HepG2 (cell line): ENCODE measurements at regions not wholly inside any gene's neighbourhood (a gene's known extent, or its start where the extent isn't known, plus 50 kb on each side); places are given as distances from the start of the nearest gene placed in this dataset.

Source experiments
- CHD4 ChIP-seq: fragments of 200-600 bp; sonication (generic); IDR thresholded peaks from 2 replicates; pipeline ENCODE4 v1.7.0; 2017; ENCODE audit warnings: mild to moderate bottlenecking, low read length, borderline replicate concordance
- DR1 ChIP-seq: sonication (generic); formaldehyde crosslinking; IDR thresholded peaks from 2 replicates; pipeline ENCODE4 v1.8.0; 2021; ENCODE audit warnings: mild to moderate bottlenecking, missing genetic modification reagents, inconsistent platforms
- GTF2F1 ChIP-seq: fragments of 150-350 bp; IDR thresholded peaks from 2 replicates; pipeline ENCODE4 v1.6.1; 2014; ENCODE audit warnings: low read length
- MLLT10 ChIP-seq: sonication (generic); formaldehyde crosslinking; IDR thresholded peaks from 2 replicates; pipeline ENCODE4 v1.4.0; 2020; ENCODE audit warnings: missing genetic modification reagents
- POLR2G ChIP-seq: fragments of 200-400 bp; formaldehyde crosslinking; IDR thresholded peaks from 2 replicates; pipeline ENCODE4 v1.6.1; 2018; ENCODE audit warnings: mild to moderate bottlenecking, low read depth, low read length, moderate library complexity
- USF2 ChIP-seq, 2 experiments: sonication (generic) in 1 of 2; formaldehyde crosslinking in 1 of 2; IDR thresholded peaks; 2 replicates each; pipeline versions ENCODE4 v1.5.1 to v1.6.1; 2011 to 2020; ENCODE audit warnings: borderline replicate concordance in 1 of 2, low read depth in 1 of 2, low read length in 1 of 2, mild to moderate bottlenecking in 1 of 2, missing genetic modification reagents in 1 of 2, moderate library complexity in 1 of 2
- YY1 ChIP-seq: IDR thresholded peaks from 2 replicates; pipeline ENCODE4 v1.6.1; 2011; ENCODE audit warnings: low read length, low read depth, moderate library complexity, mild to moderate bottlenecking; ENCODE audit not compliant: insufficient read depth, insufficient replicate concordance
- ZKSCAN1 ChIP-seq: fragments of 150-350 bp; IDR thresholded peaks from 2 replicates; pipeline ENCODE4 v1.6.1; 2014; ENCODE audit warnings: low read length
- ZNF10 ChIP-seq: sonication (generic); formaldehyde crosslinking; IDR thresholded peaks from 2 replicates; pipeline ENCODE4 v1.4.0; 2020; ENCODE audit warnings: mild to moderate bottlenecking, low read depth, missing genetic modification reagents, borderline replicate concordance
- ZNF235 ChIP-seq: sonication (generic); formaldehyde crosslinking; IDR thresholded peaks from 2 replicates; pipeline ENCODE4 v1.8.1; 2023; ENCODE audit warnings: mild to moderate bottlenecking, missing genetic modification reagents, borderline replicate concordance
- ZNF253 ChIP-seq: sonication (generic); formaldehyde crosslinking; IDR thresholded peaks from 2 replicates; pipeline ENCODE4 v1.8.0; 2022; ENCODE audit warnings: mild to moderate bottlenecking, missing genetic modification reagents, borderline replicate concordance
- ZNF318 ChIP-seq: sonication (generic); formaldehyde crosslinking; IDR thresholded peaks from 2 replicates; pipeline ENCODE4 v1.4.0; 2020; ENCODE audit warnings: mild to moderate bottlenecking, missing genetic modification reagents
- ZNF501 ChIP-seq: sonication (generic); formaldehyde crosslinking; IDR thresholded peaks from 2 replicates; pipeline ENCODE4 v1.5.1; 2020; ENCODE audit warnings: mild to moderate bottlenecking, moderate library complexity, missing genetic modification reagents
- ZNF513 ChIP-seq: sonication (generic); formaldehyde crosslinking; conservative IDR thresholded peaks from 2 replicates; pipeline ENCODE4 v1.5.0; 2020; ENCODE audit warnings: missing genetic modification reagents
- ZNF570 ChIP-seq: sonication (generic); formaldehyde crosslinking; IDR thresholded peaks from 2 replicates; pipeline ENCODE4 v1.4.0; 2020; ENCODE audit warnings: mild to moderate bottlenecking, missing genetic modification reagents, borderline replicate concordance
- ZNF652 ChIP-seq: IDR thresholded peaks from 2 replicates; pipeline ENCODE4 v1.6.1; 2016; ENCODE audit warnings: low read depth, borderline replicate concordance
- ZSCAN12 ChIP-seq: sonication (generic); formaldehyde crosslinking; IDR thresholded peaks from 2 replicates; pipeline ENCODE4 v1.9.0; 2021; ENCODE audit warnings: mild to moderate bottlenecking, missing genetic modification reagents

- TF ChIP-seq USF2 (IDR thresholded peaks at IDR 0.05; ENCODE audit: low read depth, low read length) (no peak), USF2 (CRISPR knock-in tag; IDR thresholded peaks at IDR 0.05; ENCODE audit: borderline replicate concordance) (no peak), YY1 (no peak), ZNF570 (CRISPR knock-in tag) (peak; percentile 9; the same call in 1 of the 2 replicates), GTF2F1 (0 out of 2 replicates have a peak, but pooled peaks have one; percentile 16), ZNF253 (0 out of 2 replicates have a peak, but pooled peaks have one; percentile 59), ZNF235 (CRISPR knock-in tag) (0 out of 2 replicates have a peak, but pooled peaks have one; percentile 69), ZNF10 (CRISPR knock-in tag) (no peak), ZNF501 (CRISPR knock-in tag) (no peak), POLR2G (peak; percentile 21; the same call in 1 of the 2 replicates), ZNF652 (peak; percentile 87), DR1 (0 out of 2 replicates have a peak, but pooled peaks have one; percentile 7), MLLT10 (no peak), ZNF513 (CRISPR knock-in tag) (no peak), ZKSCAN1 (no peak), ZSCAN12 (CRISPR knock-in tag) (no peak), ZNF318 (no peak), CHD4 (peak; percentile 94; the same call in 1 of the 2 replicates)
These were observed 291.8 kb downstream of the SOX9 start (continued) for GRCh38 chr17:72412650-72413076.
